Stimulated activated effector memory CD8-positive, alpha-beta T cell treated with anti-CD3 and anti-CD28 coated beads, Interleukin-12 subunit alpha, Interleukin-12 subunit beta, amount 100 ng/mL, for 72 hours (primary cell): ENCODE measurements at regions not wholly inside any gene's neighbourhood (a gene's known extent, or its start where the extent isn't known, plus 50 kb on each side); places are given as distances from the start of the nearest gene placed in this dataset.

Experiments used
- ATAC-seq: fragments of 150-1000 bp; cut with Tn5 transposase; 2 replicates; pipeline ENCODE4 v1.10.0; 2021
- DNase-seq, 2 donors: peaks; one replicate each; pipeline ENCODE4 v3.0.0; 2021 to 2022; ENCODE audit warnings: low spot score in 2 of 2
- H3K27ac Mint-ChIP-seq: one replicate; pipeline ENCODE4 v1.8.0; 2022; ENCODE audit warnings: mild to moderate bottlenecking, mixed read lengths
- H3K36me3 Mint-ChIP-seq: one replicate; pipeline ENCODE4 v1.8.0; 2022; ENCODE audit warnings: mild to moderate bottlenecking, mixed read lengths
- H3K4me1 Mint-ChIP-seq: one replicate; pipeline ENCODE4 v1.8.0; 2022; ENCODE audit warnings: mixed read lengths
- H3K4me3 Mint-ChIP-seq: one replicate; pipeline ENCODE4 v1.8.0; 2022; ENCODE audit warnings: mild to moderate bottlenecking, mixed read lengths
- H3K9me3 Mint-ChIP-seq: one replicate; pipeline ENCODE4 v1.8.0; 2022; ENCODE audit warnings: mixed read lengths

DNA sequence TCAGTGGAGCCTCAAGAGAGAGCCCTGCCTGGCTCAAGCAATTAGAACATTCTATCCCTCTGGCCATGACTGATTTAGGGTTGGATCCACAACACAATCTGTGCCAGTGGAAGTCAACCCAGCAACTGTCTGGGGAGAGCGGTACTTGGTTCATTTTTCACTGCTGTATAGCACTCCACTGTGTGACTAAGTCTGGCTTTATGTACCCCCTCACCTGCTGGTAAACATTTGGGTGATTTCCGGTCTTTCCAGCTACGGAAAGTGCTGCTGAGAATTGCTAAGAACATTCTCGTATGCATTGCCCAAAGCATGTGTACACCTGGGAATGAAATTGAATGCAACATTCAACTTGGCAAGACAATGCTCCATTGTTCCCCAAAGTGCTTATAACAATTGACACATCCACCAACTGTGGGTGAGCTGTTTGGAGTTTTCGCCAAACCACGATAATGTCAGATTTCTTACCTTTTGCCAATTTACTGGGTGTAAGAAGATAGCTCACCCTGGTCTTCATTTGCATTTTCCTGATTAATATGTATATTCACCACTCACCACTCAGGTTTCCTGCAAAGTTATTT is 63.5 kb upstream of the MED9 start:
- Mint-ChIP-seq H3K27ac (peak overlapping the region; percentile 46), H3K4me3 (no peak overlapping the region), H3K4me1 (peaks cover 53% of the 10 kb centered on the region), H3K36me3 (no peaks in the 10 kb centered on the region), H3K9me3 (no peaks in the 10 kb centered on the region)
- DNase-seq (no peak), ATAC-seq (no peak)

DNA sequence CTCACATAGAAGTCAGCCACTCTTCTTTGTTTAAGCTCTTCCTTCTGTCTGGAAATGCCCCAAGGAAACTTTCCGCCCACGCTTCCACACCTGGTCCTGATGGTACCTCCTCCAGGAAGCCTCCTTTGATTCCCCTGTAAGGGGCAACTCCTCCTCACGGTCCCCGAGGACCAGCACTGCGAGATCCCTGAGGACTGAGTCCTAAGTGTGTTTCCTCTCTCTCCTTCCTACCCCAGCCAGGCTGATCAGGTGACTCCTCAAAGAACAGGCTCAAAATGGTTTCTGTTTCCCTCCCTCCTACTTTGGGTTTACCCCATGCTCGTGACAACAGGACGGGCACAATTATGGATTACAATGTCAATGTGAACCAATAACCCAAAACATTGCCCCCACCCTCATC is 63.0 kb upstream of the MED9 start:
- H3K4me3 Mint-ChIP-seq: no peak overlapping the region
- ATAC-seq: no peak

GRCh38 chr17:17414341-17414805 is 62.4 kb upstream of the MED9 start:
- Mint-ChIP-seq H3K27ac (no peak overlapping the region), H3K4me1 (peaks cover 43% of the 10 kb centered on the region), H3K36me3 (no peaks in the 10 kb centered on the region), H3K9me3 (no peaks in the 10 kb centered on the region), H3K4me3 (no peak overlapping the region)
- DNase-seq (no peak), ATAC-seq (no peak)

More for the DNA sequence above, 63.0 kb upstream of the MED9 start:
- DNase-seq: no peak
- no peaks in the 10 kb centered on the region for H3K9me3 Mint-ChIP-seq
- H3K4me1 Mint-ChIP-seq: peaks cover 48% of the 10 kb centered on the region
- H3K36me3 Mint-ChIP-seq: no peaks in the 10 kb centered on the region
- peak overlapping the region; percentile 46 for H3K27ac Mint-ChIP-seq

- no peaks in the 10 kb centered on the region for H3K36me3 Mint-ChIP-seq
- peaks cover 36% of the 10 kb centered on the region for H3K4me1 Mint-ChIP-seq
- H3K27ac Mint-ChIP-seq: peak overlapping the region; percentile 85
- DNase-seq (no peak), ATAC-seq (no peak)
- H3K9me3 Mint-ChIP-seq: no peaks in the 10 kb centered on the region
- H3K4me3 Mint-ChIP-seq: no peak overlapping the region
Observed at GRCh38 chr17:17415006-17415405, 61.8 kb upstream of the MED9 start.

DNA sequence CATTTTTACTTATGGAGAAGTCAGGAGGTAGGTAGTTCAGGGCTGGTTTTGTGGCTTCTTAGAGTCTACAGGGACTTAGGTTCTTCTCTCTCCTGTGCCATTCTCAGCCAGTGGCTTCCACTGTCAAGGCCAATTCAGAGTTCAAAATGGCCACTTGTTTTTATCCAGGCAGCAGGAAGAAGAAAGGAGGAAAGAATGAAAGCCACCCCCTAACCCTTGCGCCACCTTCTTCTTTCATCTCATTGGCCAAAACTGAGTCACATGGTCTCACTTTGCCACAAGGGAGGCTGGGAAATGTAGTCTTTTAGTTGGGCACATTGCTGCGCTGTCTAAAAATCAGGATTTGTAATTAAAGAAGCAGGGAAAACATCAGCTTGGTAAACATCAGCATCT is 60.8 kb upstream of the MED9 start:
- Mint-ChIP-seq H3K36me3 (no peaks in the 10 kb centered on the region), H3K27ac (peak overlapping the region; percentile 85), H3K4me1 (peaks cover 35% of the 10 kb centered on the region), H3K9me3 (no peaks in the 10 kb centered on the region), H3K4me3 (peak overlapping the region; percentile 6)
- DNase-seq (peak in 1 of 2 donors; percentile 61), ATAC-seq (peak; percentile 67)

DNA sequence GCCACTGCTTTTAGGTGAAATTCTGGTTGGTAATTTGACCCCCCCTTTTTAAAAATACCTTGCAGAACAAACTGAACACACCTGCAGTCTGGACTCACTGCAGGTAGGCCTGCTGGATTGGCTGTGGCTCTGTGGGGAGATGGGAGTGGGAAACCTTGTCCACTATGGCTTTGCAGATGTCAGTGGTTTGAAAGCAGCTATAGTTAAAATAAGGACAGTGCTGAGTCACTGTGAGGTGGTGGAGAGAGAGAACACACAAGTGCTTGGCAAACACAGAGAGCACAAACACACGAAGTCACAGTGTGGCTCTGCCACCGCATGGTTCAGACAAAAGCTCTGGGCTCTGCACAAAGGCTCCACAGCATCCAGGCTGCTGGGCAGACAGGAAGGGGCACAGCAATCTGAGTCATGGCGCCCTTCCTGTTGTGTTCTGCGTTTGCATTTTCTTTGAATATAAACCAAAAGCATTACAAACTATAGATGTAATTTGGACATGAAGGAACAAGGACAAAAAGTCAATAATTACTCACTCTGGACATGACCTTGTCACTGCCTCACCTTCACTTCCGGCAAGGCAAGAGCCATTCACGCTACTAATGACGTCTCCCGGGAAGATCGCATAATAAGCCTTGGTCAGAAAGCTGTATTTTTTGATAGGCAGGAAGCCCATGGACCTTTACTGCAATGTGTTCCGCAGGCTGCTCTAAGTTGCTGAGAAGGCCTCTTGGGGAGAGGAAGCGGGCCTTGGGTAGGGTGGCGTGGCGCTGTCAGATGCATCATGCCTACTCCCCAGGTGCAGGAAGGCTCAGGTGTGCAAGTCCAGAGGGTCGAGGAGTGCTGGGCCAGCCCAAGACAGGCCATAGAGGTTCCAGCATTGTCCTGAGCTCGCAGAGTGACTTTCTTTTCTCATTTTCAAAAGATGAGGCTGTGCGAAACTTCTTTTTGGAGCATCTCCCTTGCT is 60.1 kb upstream of the MED9 start:
- ATAC-seq (peak; percentile 92), DNase-seq (no peak)
- peaks cover 33% of the 10 kb centered on the region for H3K4me1 Mint-ChIP-seq
- no peaks in the 10 kb centered on the region for H3K36me3 Mint-ChIP-seq
- H3K27ac Mint-ChIP-seq: peak overlapping the region; percentile 85
- H3K4me3 Mint-ChIP-seq: peak overlapping the region; percentile 6
- H3K9me3 Mint-ChIP-seq: no peaks in the 10 kb centered on the region

GRCh38 chr17:17417718-17418181 is 59.0 kb upstream of the MED9 start:
- Mint-ChIP-seq H3K4me1 (peaks cover 24% of the 10 kb centered on the region), H3K9me3 (no peaks in the 10 kb centered on the region), H3K4me3 (no peak overlapping the region), H3K36me3 (no peaks in the 10 kb centered on the region), H3K27ac (no peak overlapping the region)
- no peak for ATAC-seq
- no peak for DNase-seq

GRCh38 chr17:17419166-17419565 is 57.6 kb upstream of the MED9 start:
- Mint-ChIP-seq H3K4me3 (no peak overlapping the region), H3K27ac (no peak overlapping the region), H3K9me3 (no peaks in the 10 kb centered on the region), H3K4me1 (peaks cover 17% of the 10 kb centered on the region), H3K36me3 (no peaks in the 10 kb centered on the region)
- DNase-seq (no peak), ATAC-seq (no peak)

- Mint-ChIP-seq H3K9me3 (no peaks in the 10 kb centered on the region), H3K4me1 (peaks cover 17% of the 10 kb centered on the region), H3K4me3 (no peak overlapping the region), H3K36me3 (no peaks in the 10 kb centered on the region), H3K27ac (no peak overlapping the region)
- DNase-seq (no peak), ATAC-seq (no peak)
Observed at GRCh38 chr17:17419631-17420030, 57.2 kb upstream of the MED9 start.

DNA sequence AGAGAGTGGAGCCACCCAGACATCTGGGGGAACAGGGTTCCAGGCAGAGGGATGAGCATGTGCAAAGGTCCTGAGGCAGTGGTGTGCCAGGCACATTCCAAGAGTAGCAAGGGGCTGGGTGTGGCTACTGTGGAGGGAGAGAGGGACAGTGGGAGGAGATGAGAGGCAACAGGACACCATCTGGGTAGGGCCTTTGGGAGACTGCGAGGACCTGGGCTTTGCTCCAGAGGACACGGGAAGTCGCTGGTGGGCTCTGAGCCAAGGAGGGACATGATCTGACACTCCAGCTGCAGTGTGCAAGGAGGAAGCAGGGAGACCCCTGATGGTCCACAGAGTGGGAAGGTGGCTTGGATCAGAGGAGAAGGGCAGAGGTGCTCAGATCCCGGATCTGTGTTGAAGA is 56.7 kb upstream of the MED9 start:
- H3K4me3 Mint-ChIP-seq: no peak overlapping the region
- ATAC-seq: no peak
- H3K36me3 Mint-ChIP-seq: no peaks in the 10 kb centered on the region
- no peaks in the 10 kb centered on the region for H3K9me3 Mint-ChIP-seq
- H3K4me1 Mint-ChIP-seq: peaks cover 17% of the 10 kb centered on the region
- DNase-seq: no peak
- H3K27ac Mint-ChIP-seq: no peak overlapping the region

GRCh38 chr17:17420561-17421269 is 56.1 kb upstream of the MED9 start:
- Mint-ChIP-seq H3K4me1 (peaks cover 15% of the 10 kb centered on the region), H3K4me3 (no peak overlapping the region), H3K36me3 (no peaks in the 10 kb centered on the region), H3K27ac (no peak overlapping the region), H3K9me3 (no peaks in the 10 kb centered on the region)
- ATAC-seq: no peak
- no peak for DNase-seq

- Mint-ChIP-seq H3K9me3 (no peaks in the 10 kb centered on the region), H3K36me3 (no peaks in the 10 kb centered on the region), H3K27ac (peak overlapping the region; percentile 69), H3K4me3 (no peak overlapping the region), H3K4me1 (peaks cover 7% of the 10 kb centered on the region)
- ATAC-seq (peak; percentile 18), DNase-seq (no peak)
Observed at GRCh38 chr17:17421346-17422216, 55.2 kb upstream of the MED9 start.

DNA sequence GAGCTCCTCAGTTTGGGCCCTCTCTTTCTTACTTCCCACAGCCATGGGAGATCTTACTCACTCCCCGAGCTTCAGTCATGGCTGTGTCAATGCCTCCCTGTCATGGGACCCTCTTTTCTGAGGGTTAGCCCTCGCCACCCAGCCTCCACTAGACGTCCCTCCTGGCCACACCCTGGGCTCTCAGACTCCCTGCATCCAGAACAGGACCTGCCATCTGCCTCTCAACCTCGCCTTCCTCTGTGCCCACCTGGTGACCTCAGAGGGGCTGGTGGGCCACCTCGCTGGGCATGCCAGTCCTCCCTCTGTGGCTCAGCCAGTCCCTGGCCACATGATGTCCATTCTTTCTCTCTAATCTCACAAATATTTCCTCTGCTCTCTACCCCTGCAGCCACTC is 54.6 kb upstream of the MED9 start:
- Mint-ChIP-seq H3K4me1 (peaks cover under 1% of the 10 kb centered on the region), H3K4me3 (no peak overlapping the region), H3K9me3 (no peaks in the 10 kb centered on the region), H3K36me3 (no peaks in the 10 kb centered on the region), H3K27ac (peak overlapping the region; percentile 69)
- DNase-seq: no peak
- ATAC-seq: no peak

GRCh38 chr17:17422641-17423040 is 54.2 kb upstream of the MED9 start:
- H3K27ac Mint-ChIP-seq: peak overlapping the region; percentile 69
- no peak overlapping the region for H3K4me3 Mint-ChIP-seq
- no peak for DNase-seq
- H3K36me3 Mint-ChIP-seq: no peaks in the 10 kb centered on the region
- ATAC-seq: no peak
- H3K9me3 Mint-ChIP-seq: no peaks in the 10 kb centered on the region
- no peaks in the 10 kb centered on the region for H3K4me1 Mint-ChIP-seq

GRCh38 chr17:17423656-17424055 is 53.1 kb upstream of the MED9 start:
- H3K36me3 Mint-ChIP-seq: no peaks in the 10 kb centered on the region
- DNase-seq (no peak), ATAC-seq (no peak)
- H3K9me3 Mint-ChIP-seq: no peaks in the 10 kb centered on the region
- no peak overlapping the region for H3K4me3 Mint-ChIP-seq
- H3K27ac Mint-ChIP-seq: no peak overlapping the region
- H3K4me1 Mint-ChIP-seq: no peaks in the 10 kb centered on the region
